ENCODE measurements at regions not wholly inside any gene's neighbourhood (a gene's known extent, or its start where the extent isn't known, plus 50 kb on each side); places are given as distances from the start of the nearest gene placed in this dataset.

DNA sequence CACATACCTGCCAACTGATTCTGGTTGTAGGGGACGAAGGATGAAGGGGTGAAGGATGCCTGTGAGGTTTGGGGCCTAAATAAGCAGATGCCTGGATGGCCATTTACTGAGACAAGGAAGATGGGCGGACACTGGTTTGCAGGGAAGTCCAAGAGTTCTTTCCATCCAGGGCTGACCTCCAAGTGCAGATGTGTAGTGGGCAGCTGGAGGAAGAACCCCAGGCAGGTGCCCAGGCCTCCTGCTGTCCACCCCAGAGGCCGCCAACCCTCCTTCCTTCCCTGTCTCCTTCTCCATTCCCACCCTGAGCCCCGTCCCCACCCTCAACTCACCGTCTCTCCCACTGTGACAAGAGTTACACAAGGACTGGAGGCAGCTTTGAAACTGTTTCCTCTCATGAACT is 171.5 kb downstream of the KATNAL1 start:
- no peak for DNase-seq (ENCODE audit: extremely low read depth, low read depth)
- no peak overlapping the region for H3K4me3 ChIP-seq (replicated peaks; ENCODE audit: low read depth, low read length)
- TF ChIP-seq, protein P1, sequence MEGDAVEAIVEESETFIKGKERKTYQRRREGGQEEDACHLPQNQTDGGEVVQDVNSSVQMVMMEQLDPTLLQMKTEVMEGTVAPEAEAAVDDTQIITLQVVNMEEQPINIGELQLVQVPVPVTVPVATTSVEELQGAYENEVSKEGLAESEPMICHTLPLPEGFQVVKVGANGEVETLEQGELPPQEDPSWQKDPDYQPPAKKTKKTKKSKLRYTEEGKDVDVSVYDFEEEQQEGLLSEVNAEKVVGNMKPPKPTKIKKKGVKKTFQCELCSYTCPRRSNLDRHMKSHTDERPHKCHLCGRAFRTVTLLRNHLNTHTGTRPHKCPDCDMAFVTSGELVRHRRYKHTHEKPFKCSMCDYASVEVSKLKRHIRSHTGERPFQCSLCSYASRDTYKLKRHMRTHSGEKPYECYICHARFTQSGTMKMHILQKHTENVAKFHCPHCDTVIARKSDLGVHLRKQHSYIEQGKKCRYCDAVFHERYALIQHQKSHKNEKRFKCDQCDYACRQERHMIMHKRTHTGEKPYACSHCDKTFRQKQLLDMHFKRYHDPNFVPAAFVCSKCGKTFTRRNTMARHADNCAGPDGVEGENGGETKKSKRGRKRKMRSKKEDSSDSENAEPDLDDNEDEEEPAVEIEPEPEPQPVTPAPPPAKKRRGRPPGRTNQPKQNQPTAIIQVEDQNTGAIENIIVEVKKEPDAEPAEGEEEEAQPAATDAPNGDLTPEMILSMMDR (IDR thresholded peaks at IDR 0.05; ENCODE audit: low read depth, low read length, missing control alignments) = no peak

DNA sequence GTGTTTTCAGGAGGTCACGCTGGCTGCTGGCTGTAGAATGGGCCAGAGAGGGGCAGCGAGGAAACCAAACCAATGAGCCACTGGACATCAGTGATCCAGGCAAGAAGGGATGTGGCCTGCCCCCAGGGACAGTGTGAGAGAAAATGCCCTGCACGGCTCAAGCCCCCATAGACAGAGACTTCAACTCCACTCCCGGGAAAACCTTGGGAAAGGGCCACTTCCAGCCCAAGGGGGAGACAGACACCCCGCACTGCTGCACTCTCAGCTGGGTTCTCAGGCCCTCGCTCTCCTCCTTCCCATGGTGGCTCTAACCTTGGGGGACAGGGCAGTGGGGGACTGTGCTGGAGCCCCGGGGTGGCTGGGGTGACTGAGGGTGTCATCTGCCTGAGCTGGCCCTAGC is 172.0 kb downstream of the KATNAL1 start:
- TF ChIP-seq, protein P1 (IDR thresholded peaks at IDR 0.05; ENCODE audit: low read depth, low read length, missing control alignments) = no peak
- no peak for DNase-seq (ENCODE audit: extremely low read depth, low read depth)
- no peak overlapping the region for H3K4me3 ChIP-seq (replicated peaks; ENCODE audit: low read depth, low read length)

DNA sequence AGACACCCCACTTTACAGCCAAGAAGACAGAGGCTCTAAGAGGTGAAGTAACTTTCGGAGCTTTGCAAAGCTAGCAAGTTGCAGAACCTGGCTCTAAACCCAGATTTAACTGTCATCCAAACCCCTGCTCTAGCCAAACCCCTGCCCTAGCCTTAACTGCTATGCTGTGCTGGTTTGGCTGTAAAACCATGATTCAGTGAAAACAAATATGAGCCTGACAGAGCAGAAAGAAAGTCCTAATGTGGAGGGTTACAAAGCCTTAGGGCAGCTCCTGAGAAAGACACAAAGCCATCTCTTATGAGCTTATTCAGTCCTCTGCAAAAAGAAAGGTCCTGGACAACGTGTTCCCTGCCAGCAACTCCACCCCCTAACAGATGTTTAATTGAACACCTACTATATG is 172.8 kb downstream of the KATNAL1 start:
- H3K4me3 ChIP-seq (replicated peaks; ENCODE audit: low read depth, low read length) = no peak overlapping the region
- DNase-seq (ENCODE audit: extremely low read depth, low read depth) = no peak
- TF ChIP-seq, protein P1 (IDR thresholded peaks at IDR 0.05; ENCODE audit: low read depth, low read length, missing control alignments) = no peak

DNA sequence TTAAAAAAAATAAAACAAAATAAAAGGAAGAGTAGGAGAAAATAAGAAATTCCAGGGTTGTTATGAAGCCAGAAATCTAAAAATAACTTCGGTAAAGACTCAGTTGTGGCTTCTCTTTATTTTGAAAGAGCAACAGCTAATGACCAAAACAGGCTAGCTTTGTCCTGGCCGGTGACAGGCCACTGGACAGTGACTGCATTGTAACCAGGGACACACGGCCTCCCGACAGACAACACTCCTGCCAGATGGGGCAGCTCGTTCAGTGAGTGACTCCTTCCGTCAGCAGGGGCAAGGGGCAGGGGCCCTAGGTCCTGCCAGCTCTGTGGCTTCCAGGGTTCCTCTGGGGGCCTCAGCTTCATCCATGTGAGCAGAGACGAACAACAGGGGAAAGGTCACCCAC is 173.4 kb downstream of the KATNAL1 start:
- H3K4me3 ChIP-seq (replicated peaks; ENCODE audit: low read depth, low read length) = no peak overlapping the region
- TF ChIP-seq, protein P1 (IDR thresholded peaks at IDR 0.05; ENCODE audit: low read depth, low read length, missing control alignments) = no peak
- no peak for DNase-seq (ENCODE audit: extremely low read depth, low read depth)

DNA sequence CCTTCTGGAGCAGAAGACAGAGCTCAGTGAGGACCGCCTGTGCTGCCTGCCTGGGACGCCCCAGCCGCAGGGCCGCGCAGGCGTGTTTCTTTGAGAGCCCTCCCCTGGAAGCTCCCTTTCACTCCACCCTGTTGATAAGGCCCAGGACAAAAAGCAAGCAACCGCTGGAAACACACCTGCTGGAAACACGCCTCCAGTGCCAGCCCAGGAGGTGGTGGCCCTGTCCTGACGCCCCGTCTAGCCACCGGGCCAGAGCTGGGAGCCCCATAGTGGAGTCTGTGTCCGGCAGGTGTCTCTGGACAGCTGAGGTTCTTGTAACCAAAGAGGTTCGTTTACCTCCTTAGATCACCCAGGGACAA is 173.8 kb downstream of the KATNAL1 start:
- TF ChIP-seq, protein P1 (IDR thresholded peaks at IDR 0.05; ENCODE audit: low read depth, low read length, missing control alignments) = no peak
- DNase-seq (ENCODE audit: extremely low read depth, low read depth) = no peak
- no peak overlapping the region for H3K4me3 ChIP-seq (replicated peaks; ENCODE audit: low read depth, low read length)

DNA sequence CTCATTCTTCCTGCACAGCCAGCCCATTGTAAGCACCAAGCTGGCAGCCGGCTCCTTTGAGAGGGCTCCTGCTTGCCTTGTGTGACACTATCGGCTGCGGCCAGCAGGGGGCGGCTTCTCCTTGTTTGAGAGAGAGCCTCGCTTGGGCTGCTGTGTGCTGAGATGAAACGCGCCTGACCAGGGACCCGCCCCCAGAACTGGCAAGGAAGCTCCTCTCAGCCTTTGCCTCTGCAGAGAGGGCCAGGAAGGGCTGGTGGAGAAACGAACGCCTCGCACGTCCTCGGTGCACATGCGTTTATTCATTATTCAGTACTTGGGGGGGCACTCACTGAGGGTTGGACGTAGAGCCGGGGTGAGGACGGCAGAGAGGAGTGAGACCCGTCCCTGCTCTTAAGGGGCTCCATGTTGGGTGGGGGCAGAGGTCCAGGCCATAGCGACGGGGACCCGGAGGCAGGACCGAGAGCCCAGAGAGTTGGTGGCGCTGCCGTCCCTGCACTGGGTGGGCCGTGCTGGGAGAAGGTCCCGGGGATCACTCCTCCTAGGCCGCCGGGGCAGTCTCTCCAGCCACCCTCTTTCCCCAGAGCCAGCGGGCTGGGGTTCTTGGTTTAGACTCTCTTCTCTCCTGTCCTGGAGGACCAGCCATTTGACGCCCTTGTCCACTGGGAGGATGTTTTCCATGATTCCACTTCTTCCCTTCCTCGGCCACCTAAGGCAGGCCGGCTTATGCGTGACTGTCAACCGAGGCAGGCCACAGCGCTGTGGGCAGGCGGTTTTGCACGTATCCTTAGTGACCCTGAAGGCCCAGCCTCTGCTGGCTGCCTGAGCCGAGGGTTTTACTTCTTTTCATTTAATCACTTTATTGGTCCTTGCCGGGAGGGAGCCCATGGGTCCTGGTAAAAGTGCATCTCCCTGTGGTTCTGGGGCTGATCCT is 174.5 kb downstream of the KATNAL1 start:
- peak; percentile 77 for DNase-seq (ENCODE audit: extremely low read depth, low read depth)
- H3K4me3 ChIP-seq (replicated peaks; ENCODE audit: low read depth, low read length) = no peak overlapping the region
- TF ChIP-seq, protein P1 (IDR thresholded peaks at IDR 0.05; ENCODE audit: low read depth, low read length, missing control alignments) = peak; percentile 85

All from HFF-Myc (cell line).